ENCODE measurements at regions not wholly inside any gene's neighbourhood (a gene's known extent, or its start where the extent isn't known, plus 50 kb on each side); places are given as distances from the start of the nearest gene placed in this dataset.

GRCh38 chr11:95717314-95717713 is 72.3 kb downstream of the FAM76B start:
- Histone ChIP-seq H3K4ac (ENCODE audit: low read depth, low read length) (no peak overlapping the region), H2BK20ac (ENCODE audit: low read depth, low read length, poor library complexity, severe bottlenecking) (no peak overlapping the region), H2BK12ac (ENCODE audit: insufficient read length, low read depth, low read length) (no peak overlapping the region), H3K4me1 (ENCODE audit: insufficient read depth, low read length) (no peaks in the 10 kb centered on the region), H3K23me2 (ENCODE audit: insufficient read length, low read depth, low read length, poor library complexity, severe bottlenecking) (no peaks in the 10 kb centered on the region), H4K5ac (ENCODE audit: insufficient read length, low read depth, low read length) (no peak overlapping the region), H3K27me3 (ENCODE audit: insufficient read depth, low read length) (no peaks in the 10 kb centered on the region), H2AFZ (ENCODE audit: low read length) (no peak overlapping the region), H3K23ac (ENCODE audit: insufficient read length, low read depth, low read length) (no peak overlapping the region), H2AK5ac (ENCODE audit: insufficient read length, low read length) (no peak overlapping the region), H3K79me2 (ENCODE audit: insufficient read depth, low read length) (no peaks in the 10 kb centered on the region), H3K4me2 (ENCODE audit: insufficient read depth, insufficient read length, low read length) (no peak overlapping the region), H2BK120ac (ENCODE audit: low read depth, low read length, poor library complexity, severe bottlenecking) (no peak overlapping the region), H3K18ac (ENCODE audit: insufficient read length, low read depth, low read length) (no peak overlapping the region), H3K56ac (ENCODE audit: insufficient read length, low read depth, low read length) (no peak overlapping the region), H3K27ac (ENCODE audit: insufficient read length, low read depth, low read length) (no peak overlapping the region), H4K8ac (replicated peaks; ENCODE audit: insufficient read length, low read depth, low read length) (no peak overlapping the region), H3K79me1 (ENCODE audit: insufficient read depth, low read depth, low read length, poor library complexity, severe bottlenecking) (no peaks in the 10 kb centered on the region), H3K9me3 (ENCODE audit: control insufficient read depth, low read depth, low read length) (no peaks in the 10 kb centered on the region), H2BK15ac (ENCODE audit: low read depth, low read length) (no peak overlapping the region), H3T11ph (ENCODE audit: low read length) (no peak overlapping the region), H4K20me1 (ENCODE audit: control insufficient read depth, insufficient read depth, insufficient read length) (no peaks in the 10 kb centered on the region), H3K9ac (ENCODE audit: extremely low read depth, insufficient read length, low read length) (no peak overlapping the region), H4K91ac (ENCODE audit: insufficient read length, low read depth, low read length) (no peak overlapping the region), H3K14ac (ENCODE audit: insufficient read depth, low read length) (no peak overlapping the region), H2BK5ac (ENCODE audit: insufficient read length, low read length) (no peak overlapping the region)
- Mint-ChIP-seq H3K27ac (no peak overlapping the region), H3K36me3 (ENCODE audit: insufficient read depth in 1 of 3, low read depth in 3 of 3) (no peaks in the 10 kb centered on the region), H3K9me3 (no peaks in the 10 kb centered on the region), H3K27me3 (ENCODE audit: low read depth) (no peaks in the 10 kb centered on the region), H3K4me1 (peaks cover 5 to 7% of the 10 kb centered on the region in 2 experiments; a peak in 2 of 4 replicates), H3K4me3 (no peak overlapping the region)
- TF ChIP-seq CTCF (conservative IDR thresholded peaks at IDR 0.05), result no peak
- no CpG with 5 or more reads among the region's 1 CpG for WGBS (ENCODE audit: extremely low coverage, insufficient read length, low lambda C conversion rate)
- no peak for DNase-seq
